IPS DF 19.7 (cell line): ENCODE measurements at regions not wholly inside any gene's neighbourhood (a gene's known extent, or its start where the extent isn't known, plus 50 kb on each side); places are given as distances from the start of the nearest gene placed in this dataset.
"Not testable (repeated sequence)": the region's sequence is repeated elsewhere in the genome, so short reads cannot be mapped to it uniquely, and the experiment has no call there.

Experiments
- DNase-seq: peaks from one replicate; pipeline ENCODE4 v3.0.0-alpha.2; 2013; ENCODE audit warnings: low read depth, low spot score

GRCh38 chr4:104662269-104662668 is 167.6 kb upstream of the CXXC4 start:
- DNase-seq: not testable (repeated sequence)

- DNase-seq: no peak
Measured at GRCh38 chr4:104677116-104677515, 182.4 kb upstream of the CXXC4 start.

GRCh38 chr4:104682311-104682710 is 187.6 kb upstream of the CXXC4 start:
- no peak for DNase-seq

- DNase-seq: no peak
Measured at GRCh38 chr4:104693601-104694201, 199.0 kb upstream of the CXXC4 start.

- DNase-seq: no peak
Measured at GRCh38 chr4:104716584-104716983, 221.9 kb upstream of the CXXC4 start.

GRCh38 chr4:104719539-104720230 is 225.0 kb upstream of the CXXC4 start:
- DNase-seq: no peak

GRCh38 chr4:104722467-104722866 is 227.8 kb upstream of the CXXC4 start:
- DNase-seq: no peak

- no peak for DNase-seq
Measured at GRCh38 chr4:104726002-104726401, 231.3 kb upstream of the CXXC4 start.

- no peak for DNase-seq
Measured at GRCh38 chr4:104727643-104728042, 232.9 kb upstream of the CXXC4 start.

- no peak for DNase-seq
Measured at GRCh38 chr4:104728380-104729122, 233.9 kb upstream of the CXXC4 start.

GRCh38 chr4:104732766-104733165 is 238.1 kb upstream of the CXXC4 start:
- DNase-seq: no peak

GRCh38 chr4:104735174-104735573 is 240.5 kb upstream of the CXXC4 start:
- DNase-seq: no peak

- no peak for DNase-seq
Measured at GRCh38 chr4:104740161-104740560, 245.5 kb upstream of the CXXC4 start.

- DNase-seq: no peak
Measured at GRCh38 chr4:104743215-104743653, 248.5 kb upstream of the CXXC4 start.

GRCh38 chr4:104747635-104748034 is 252.9 kb upstream of the CXXC4 start:
- DNase-seq: no peak

GRCh38 chr4:104749062-104749461 is 254.4 kb upstream of the CXXC4 start:
- DNase-seq: no peak

- no peak for DNase-seq
Measured at GRCh38 chr4:104750008-104750407, 255.3 kb upstream of the CXXC4 start.

GRCh38 chr4:104751468-104751867 is 256.8 kb upstream of the CXXC4 start:
- no peak for DNase-seq

- no peak for DNase-seq
Measured at GRCh38 chr4:104752337-104752736, 257.6 kb upstream of the CXXC4 start.

GRCh38 chr4:104756837-104757236 is 262.1 kb upstream of the CXXC4 start:
- DNase-seq: no peak

- DNase-seq: no peak
Measured at GRCh38 chr4:104758574-104758973, 263.9 kb upstream of the CXXC4 start.

- no peak for DNase-seq
Measured at GRCh38 chr4:104763554-104764222, 269.0 kb upstream of the CXXC4 start.
